GM19452 (cell line): ENCODE measurements at regions not wholly inside any gene's neighbourhood (a gene's known extent, or its start where the extent isn't known, plus 50 kb on each side); places are given as distances from the start of the nearest gene placed in this dataset.
"Not testable (repeated sequence)": the region's sequence is repeated elsewhere in the genome, so short reads cannot be mapped to it uniquely, and the experiment has no call there.

Experiments
- ATAC-seq: cut with Tn5 transposase; IDR thresholded peaks from one replicate; pipeline ENCODE4 v1.9.1; 2021; ENCODE audit not compliant: unreplicated experiment

DNA sequence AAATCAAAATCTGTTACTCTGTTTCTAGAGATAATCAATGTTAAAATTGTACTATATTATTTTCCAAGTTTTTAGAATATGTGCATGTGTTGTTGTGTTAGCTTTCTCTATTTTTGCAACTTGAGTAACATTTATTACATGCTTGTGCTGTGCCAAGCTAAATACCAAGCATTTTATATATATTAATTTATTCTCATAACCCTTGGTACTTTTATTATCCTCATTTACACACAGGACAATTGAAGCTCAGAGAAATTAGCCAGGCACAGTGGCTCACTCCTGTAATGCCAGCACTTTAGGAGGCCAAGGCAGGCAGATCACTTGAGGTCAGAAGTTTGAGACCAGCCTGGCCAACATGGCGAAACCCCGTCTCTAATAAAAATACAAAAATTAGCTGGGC lies 254.0 kb upstream of the DMRT1 start:
- no peak for ATAC-seq

DNA sequence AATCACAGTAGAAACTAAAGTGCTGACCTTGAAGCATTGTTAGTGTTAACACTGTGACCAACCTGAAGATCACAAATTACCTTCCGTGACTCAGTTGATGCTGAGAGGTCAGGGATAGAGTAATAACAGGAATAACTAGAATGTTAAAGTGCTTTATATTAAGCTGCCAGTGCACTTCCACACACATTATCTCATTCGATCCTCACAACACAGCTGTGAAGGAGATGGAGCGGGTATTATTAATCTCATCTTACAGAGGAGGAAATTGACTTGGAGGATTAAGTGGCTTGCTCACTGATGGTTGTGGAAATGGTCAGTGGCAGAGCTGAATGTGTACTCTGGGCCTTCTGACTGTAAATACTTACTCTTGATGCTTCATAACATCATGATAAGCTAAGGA lies 252.5 kb upstream of the DMRT1 start:
- ATAC-seq: no peak

DNA sequence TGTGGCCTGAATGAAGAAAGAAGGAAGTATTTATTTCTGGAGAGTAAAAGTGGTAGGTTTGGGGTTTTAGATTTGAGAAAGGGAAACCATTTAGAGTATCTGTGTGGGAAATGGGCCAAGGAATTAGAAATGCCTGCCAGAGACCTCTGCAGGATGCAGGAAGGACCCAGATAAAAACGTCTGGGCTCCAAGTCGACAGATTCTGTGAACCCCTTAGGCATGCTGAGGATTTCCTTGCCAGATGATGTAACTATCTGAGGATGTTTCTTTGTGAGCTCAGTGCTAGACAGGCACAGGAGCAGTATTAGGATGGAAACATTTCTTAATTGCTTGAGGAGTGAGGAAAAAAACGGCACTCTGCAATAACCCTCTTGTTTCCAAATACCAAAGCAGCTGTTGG lies 251.8 kb upstream of the DMRT1 start:
- ATAC-seq: no peak

DNA sequence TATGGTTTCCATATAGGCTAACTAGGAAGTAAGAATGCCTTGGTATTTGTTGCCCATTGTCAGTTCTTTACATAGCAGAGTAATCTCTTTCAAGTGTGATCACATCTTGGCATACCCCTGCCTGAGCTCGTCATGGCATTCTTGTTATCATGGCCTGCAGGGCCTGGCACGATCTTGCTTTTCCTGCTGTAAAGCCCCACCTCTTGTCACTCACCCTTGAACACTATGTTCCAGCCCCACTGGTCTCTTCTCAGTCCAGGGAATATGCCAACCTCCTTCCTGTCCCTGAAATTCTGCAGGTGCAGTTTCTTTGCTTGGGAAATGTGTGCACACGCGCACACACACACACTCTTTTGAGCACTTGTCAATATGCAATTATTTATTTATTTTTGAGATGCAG lies 250.2 kb upstream of the DMRT1 start:
- ATAC-seq: no peak

DNA sequence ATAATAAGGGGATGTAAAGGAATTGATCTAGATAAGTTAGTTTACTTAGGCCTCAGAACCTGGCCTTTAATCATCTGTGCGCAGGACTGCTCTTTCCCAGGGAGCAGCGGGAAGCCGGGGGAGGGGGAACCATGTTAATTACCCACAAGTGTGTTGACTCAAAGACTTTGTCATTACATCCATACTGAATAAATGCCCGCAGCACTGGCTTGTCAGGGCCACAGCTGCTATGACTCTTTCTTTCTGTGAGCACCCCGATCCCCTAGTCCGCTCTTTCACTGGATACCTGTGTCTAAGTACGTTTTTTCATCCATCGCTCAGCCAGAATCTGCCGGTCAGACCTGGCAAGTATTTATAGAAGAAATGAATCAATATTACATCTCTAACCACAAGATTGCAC lies 249.3 kb upstream of the DMRT1 start:
- no peak for ATAC-seq

DNA sequence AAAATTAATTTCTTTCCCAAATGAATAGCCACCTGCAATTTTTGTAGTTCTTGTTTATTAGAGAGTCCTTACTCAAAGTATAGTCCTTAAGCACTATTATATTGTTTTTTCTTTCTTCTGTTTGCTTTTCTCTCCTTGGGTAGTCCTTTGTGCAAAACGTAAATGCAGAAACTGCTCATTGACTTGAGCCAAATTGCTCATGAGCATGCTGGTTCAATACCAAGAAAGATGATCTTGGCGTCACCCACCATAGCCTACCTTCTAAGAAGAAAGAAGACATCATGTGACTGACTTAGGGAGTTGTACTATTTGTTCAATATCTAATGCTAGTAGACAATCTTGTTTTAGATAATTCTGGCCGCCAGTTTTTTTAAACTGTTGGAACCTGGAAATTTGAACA lies 248.8 kb upstream of the DMRT1 start:
- no peak for ATAC-seq

DNA sequence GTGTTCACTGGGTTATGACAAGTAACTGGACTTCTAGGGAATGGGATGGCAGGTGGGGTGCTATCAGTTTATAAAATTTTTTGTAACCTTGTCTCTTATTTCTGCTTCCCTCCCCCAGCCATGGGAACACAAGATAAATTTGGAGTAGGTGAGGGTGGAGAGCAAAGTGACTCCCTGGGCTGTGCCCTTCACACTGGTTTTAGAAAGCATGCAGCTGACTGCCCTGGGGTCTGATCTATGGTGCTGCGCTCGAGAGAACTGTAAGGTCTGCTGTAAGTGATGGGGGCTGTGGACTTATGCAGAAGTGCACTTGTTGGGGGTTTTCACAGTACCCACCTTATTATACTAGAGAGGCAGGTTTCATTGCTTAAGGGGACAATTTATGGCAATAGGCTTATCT lies 247.7 kb upstream of the DMRT1 start:
- ATAC-seq: no peak

DNA sequence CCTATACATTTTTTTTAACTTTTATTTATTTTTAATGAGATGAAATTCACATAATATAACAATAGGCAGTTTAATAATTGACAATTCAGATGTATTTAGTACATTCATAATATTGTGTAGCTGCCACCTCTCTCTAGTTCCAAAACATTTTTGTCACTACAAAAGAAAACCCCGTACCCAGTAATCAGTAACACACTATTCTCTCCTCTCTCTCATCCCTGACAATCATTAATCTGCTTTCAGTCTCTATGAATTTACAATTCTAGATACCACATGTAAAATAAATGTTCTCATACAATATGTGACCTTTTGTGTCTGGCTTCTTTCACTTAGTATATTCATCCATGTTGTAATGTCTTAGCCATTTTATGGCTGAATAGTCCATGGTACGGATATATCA lies 244.8 kb upstream of the DMRT1 start:
- ATAC-seq: peak; percentile 56

DNA sequence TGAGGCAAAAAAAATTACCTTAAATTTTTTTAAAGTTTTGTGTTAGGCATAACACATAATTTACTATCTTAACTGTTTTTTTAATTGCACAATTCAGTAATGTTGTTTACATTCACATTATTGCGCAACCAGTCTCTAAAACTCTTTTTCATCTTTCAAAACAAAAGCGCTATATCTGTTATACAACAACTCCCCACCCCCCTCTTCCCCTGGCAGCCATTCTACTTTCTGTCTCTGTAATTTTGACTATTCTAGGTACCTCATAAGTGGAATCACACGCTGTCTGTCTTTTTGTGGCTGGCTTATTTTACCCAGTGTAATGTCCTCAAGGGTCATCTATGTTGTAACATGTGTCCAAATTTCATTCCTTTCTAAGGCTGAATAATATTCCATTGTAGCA lies 241.5 kb upstream of the DMRT1 start:
- no peak for ATAC-seq

DNA sequence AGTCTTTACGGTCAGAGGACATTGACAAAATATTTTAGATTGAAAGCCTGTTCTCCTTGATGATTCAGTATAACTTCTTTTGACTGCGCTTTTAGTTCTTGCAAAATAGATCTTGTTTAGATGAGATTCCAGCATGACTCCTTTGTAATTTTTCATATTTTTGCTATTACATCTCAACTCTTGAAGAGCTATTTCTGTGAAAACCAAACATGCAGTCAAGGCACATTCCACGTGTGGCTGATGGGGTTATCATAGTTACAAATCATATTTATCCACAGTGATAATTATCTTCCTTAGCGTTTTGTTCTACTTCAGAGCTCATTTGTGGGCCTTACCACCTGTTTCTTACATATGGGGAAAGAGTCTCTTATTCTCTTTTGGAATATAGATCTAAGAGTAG lies 238.8 kb upstream of the DMRT1 start:
- no peak for ATAC-seq

DNA sequence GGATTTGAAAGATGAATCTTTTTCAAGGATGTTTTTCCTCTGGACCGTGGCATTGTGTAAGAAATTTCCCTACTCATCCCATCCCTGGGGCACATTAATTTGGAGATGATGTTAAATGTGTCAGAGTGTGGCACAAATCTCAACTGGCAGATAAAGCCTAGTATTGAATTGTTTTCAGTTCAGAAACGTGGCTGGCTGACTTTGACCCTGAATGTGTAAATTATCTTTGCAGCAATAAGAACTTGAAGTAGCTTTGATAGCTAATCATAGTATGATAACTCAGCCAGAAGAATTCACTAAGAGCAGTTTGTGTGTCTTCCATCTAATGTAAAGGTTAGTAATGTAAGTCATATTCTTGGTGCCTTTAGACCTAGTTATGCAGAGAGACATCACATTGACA lies 238.4 kb upstream of the DMRT1 start:
- ATAC-seq: no peak

DNA sequence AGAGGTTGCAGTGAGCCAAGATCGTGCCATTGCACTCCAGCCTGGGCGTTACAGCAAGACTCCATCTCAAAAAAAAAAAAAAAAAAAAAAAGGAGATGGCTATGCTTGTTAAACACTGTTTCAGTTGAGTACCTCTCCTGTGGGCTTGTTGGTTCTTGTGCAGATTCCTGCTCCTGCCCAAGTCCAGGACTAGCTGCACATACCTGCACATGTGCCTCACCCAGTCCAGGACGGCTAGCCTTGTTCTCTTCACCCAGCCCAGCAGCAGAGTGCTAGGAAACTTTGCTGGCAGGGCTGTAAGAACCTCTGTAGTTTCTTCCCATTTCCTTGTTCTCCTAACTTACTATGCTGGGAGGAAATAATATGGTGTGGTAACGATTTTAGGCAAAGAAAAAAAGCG lies 234.1 kb upstream of the DMRT1 start:
- ATAC-seq: no peak

DNA sequence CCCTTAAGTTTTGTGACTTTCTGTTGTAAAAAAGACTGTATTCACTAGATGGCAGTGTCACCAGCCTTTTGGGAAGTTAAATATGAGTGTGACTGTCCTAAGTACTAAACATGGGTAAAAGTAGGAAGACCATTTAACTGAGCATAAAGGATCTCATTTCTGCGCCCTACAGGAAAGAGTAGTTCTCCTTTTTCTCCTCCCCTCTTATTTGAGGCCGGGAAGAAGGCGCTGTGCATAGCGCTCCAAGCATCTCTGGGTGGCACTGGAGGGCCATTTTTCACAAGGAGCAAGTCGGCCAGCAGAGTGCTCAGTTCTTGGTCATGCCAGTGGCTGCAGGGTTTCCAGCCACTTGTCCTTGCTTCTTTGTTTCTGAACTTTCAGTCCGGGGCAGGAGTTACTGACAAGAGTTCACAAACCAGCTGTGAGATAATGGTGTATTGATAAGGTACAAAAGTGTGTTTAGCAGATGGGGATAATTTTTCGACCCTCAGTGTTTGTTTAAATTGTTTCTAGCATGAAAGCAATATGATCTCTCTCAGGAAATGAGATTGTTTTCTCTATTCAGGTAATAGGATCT lies 227.6 kb upstream of the DMRT1 start:
- peak; percentile 88 for ATAC-seq

DNA sequence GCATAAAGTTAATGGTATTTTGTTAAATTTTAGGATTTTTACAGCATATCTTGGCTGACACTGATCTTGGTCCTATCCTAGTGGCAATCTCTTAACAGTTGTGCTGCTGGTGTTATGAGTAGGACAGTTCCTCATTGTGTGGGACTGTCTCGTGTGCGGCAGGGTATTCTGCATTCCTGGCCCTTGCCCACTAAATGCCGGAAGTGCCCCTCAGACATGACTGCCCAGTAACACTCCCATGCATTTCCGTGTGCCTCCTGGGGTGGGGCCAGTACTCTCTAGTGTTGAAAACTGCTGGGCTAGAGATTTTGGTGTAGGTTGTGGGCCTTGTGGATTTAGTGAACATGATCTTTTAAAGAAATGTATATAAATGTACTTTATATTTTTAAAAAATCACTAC lies 227.1 kb upstream of the DMRT1 start:
- no peak for ATAC-seq

DNA sequence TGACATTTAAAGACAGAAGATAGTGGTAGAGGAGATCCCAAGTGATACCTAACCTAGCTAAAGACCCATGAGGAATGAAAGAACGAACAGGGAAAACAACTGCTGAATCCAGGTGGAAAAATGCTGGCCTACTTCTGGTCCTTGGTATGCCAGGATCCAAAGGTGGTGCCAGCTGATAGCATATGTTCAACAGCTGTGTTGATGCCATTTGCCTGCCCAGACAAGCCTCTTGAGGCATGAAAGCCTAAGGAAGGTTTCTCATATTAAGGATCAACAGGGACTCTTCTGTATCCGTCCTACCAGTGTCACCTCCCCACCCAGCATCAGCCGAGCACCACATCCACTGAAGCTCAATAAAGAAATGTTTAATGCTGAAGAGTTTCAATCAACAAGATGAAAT lies 225.7 kb upstream of the DMRT1 start:
- no peak for ATAC-seq

DNA sequence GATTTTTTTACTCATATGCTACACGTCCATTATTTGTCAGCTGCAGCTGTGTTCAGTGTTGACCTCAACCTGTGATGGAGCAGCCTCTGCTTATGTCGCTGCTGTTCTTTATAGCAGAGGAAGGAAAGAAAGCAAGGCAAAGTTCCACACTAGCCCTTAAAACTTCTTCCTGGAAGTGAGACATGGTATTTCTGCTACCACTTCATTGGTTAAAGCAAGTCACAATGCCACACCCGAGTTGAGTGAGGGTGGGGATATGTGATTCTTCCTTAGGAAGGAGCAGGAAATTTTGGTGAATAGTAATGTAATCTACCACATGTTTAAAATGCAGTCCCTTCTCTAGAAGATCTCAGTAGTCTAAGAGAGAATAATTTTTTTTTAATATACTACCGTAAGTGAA lies 224.8 kb upstream of the DMRT1 start:
- ATAC-seq: no peak

DNA sequence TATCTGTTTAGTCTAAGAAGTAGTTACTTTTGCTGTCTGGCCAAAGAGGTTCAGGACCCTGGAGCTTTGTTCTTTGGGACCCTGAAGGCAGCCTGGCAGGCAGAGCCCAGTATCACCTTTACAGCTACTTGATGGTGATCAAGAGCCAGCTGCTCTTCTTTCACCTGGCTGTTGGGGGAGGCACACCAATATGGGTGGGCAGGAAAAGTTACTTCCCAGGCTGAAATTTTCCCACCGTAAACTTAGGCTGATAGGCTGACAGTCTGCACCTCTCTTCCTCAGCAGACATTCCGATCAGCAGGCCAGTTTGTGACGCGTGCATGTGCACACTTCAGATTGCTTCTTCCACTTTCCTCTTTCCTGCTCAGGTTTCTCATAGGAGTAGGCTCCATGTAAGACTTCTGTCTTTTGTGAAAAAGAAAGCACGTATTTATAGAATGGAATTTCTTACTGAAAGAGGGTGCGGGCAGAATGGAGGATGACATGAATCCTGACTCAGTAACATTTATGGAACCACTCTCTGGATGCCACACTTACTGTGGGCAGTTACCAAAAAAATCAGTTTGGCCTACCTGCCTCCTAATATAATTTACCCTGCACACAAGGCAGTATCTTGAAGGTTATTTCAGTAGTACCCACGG lies 223.9 kb upstream of the DMRT1 start:
- ATAC-seq: no peak

DNA sequence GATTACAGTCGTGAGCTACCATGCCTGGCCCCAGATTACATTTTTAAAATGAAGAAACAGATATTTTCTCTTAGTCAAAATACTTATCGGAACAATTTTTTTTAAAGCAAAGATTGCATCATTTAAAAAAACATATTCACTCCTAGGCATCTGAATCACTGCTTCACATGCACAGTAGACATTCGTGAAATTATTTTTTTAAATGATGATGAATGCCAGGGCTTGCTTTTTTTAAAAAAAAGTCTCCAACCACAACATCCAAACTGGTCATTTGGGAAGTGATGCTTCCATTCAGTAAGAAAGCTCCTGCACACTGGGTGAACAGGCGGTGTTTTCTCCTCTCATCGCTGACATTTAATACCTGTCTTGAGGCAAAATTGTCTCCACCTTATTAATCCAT lies 223.0 kb upstream of the DMRT1 start:
- no peak for ATAC-seq

DNA sequence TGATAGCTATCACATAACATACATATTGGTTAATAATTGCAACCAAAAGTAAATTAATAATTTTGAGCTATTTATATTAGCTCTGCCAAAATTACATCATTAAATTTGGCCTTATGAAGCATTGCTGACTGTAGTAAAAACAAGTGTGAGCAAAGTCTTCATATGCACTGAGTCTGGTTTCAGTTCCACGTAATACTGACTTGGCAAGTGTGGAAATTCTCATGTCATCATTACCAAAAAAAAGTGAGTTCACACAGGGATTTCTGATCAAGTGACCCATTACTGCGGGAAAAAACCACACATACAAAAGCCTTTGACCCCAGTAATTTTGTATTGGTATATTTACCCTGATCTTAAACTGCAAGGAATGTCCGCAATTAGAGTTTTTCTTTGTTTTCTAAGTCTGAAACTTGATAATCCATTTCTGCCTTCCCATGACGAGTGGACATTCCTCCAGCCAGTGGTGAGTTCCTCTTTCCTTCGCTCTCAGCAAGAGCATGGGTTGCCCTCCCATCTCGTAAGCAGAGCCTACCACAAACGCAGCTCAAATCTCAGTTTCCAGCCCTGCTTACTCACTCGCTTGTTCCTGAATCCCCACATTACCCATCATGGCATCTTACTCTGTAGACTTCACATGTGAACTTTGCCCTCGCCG lies 220.2 kb upstream of the DMRT1 start:
- ATAC-seq: no peak

DNA sequence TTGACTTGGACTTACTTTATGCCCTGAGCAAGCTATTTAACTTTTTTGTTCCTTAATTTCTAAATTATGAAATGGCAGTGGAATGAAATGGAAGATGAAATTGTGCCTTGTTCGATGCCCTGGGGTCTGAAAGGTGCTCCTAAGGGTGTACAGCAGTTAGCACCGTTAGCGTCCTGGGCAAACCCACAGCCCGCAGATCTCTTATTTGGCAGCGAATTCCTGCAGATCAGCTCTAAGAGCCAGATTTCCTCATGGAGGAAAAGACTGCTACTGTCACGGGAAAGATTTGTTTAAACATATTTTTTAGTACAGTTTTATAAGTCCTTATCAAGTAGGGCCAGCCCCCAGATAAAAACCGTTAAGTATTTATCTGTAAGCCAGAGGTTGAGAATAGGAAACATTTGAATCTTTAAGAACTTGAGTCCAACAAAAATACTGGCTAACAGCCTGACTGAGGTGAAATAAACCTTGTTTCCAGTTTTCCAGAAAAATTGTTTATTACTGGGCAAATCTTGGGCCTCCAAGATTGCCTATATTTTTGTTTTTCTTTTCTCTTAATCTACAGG lies 216.5 kb upstream of the DMRT1 start:
- ATAC-seq: no peak

DNA sequence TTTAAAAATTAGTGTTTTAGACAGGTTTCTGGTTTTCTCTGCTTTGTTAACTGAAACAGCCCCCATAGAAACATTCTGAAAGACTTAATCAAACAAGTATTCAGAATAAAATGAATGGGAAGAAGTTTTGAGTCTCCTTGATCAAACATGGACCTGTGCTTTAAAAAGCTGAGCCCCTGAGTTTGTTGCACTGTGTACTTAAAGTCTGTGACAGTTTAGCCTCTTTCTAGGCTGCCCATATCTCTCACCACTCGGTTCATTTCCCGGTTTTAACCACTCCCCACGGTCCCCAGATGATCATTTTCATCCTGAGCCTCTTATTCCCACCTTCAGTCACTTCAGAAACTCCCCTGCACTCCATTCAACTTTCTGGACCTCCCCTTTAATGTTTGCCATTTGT lies 215.9 kb upstream of the DMRT1 start:
- ATAC-seq: no peak

DNA sequence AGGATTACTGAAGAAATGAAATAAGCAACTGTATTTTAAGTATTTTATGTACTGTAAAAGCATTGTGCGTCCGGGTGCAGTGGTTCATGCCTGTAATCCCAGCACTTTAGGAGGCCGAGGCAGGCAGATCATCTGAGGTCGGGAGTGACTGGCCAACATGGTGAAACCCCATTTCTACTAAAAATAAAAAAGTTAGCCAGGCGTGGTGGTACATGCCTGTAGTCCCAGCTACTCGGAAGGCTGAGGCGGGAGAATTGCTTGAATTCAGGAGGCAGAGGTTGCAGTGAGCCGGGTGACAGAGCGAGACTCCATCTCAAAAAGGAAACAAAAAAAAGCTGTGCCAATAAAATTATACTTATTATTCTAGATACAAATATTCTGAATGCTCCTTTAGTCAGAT lies 215.4 kb upstream of the DMRT1 start:
- ATAC-seq: not testable (repeated sequence)

DNA sequence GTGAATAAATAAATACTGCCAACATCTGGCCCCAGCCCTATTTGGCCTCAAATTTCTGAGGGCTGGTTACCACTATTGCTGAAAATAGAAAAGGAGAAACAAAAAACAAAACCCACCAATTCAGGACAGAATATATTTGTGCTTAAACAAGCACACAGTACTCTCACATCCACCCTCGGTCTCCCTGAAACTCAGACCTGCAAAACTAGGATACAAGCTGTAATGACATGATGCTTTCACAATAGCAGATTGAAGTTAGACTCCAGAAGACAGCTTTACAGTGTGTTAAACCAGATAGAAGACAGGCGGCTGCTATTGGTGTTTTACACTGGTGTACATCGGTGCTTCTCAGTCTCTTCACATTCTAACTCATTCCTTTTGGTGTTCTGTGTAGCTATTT lies 214.9 kb upstream of the DMRT1 start:
- ATAC-seq: no peak
